Left renal cortex interstitium (tissue), 4 donors: ENCODE measurements at regions not wholly inside any gene's neighbourhood (a gene's known extent, or its start where the extent isn't known, plus 50 kb on each side); places are given as distances from the start of the nearest gene placed in this dataset.
"Not testable (repeated sequence)": the region's sequence is repeated elsewhere in the genome, so short reads cannot be mapped to it uniquely, and the experiment has no call there.

ENCODE experiments used
- DNase-seq, 4 donors: peaks; one replicate each; pipeline ENCODE4 v3.0.0-alpha.2; 2013; ENCODE audit warnings: low read depth in 4 of 4, low spot score in 2 of 4, missing footprints in 1 of 4

- no peak for DNase-seq
These were observed 98.3 kb downstream of the SOD2 start for GRCh38 chr6:159594750-159595117.

DNA sequence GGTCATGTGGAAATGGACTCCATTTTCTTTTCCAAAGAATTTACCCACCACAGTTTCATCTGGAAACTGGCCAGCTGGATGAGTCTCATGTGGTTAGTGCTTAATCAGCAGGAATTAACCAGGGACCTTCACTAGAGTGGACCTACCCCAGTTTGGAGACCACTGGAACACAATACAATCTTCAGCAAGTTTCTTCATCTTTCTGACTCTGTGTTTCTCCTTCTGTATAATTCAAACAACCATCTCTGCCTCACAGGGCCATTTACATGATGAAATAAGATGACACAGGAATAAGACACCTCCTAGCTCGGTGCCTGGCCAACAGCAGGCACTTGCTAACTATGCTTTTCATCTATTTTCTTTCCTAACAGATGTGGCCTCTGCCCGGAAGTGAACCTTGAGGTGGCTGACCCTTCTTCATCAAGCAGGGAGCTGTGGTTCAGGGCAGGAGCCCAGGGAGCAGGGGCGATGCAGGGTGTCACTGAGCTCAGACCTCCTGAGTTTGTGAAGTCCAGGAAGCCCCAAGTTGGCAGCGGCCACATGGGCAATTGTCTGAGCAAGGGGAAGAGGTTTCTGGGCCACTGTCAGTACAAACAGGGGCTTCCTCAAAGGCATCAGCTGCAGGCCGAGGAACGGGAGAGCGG, 98.8 kb downstream of the SOD2 start:
- no peak for DNase-seq

- no peak for DNase-seq
These were observed 102.2 kb downstream of the SOD2 start for GRCh38 chr6:159590835-159591234.

DNA sequence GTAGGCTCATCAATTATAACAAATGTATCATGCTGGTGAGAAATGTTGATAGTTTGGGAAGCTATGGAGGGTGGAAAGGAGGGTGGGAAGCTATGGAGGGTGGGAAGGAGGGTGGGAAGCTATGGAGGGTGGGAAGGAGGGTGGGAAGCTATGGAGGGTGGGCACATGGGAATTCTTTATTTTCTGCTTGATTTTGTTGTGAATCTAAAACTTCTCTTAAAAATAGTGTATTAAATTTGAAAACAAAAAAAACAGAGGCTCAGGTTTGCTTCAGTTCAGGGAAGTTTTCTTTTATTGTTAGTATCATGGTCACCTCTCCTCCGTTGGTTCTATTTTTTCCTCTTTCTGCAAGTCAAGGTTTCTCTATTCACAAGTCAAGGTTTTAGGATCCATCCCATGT, 106.4 kb downstream of the SOD2 start:
- no peak for DNase-seq

DNA sequence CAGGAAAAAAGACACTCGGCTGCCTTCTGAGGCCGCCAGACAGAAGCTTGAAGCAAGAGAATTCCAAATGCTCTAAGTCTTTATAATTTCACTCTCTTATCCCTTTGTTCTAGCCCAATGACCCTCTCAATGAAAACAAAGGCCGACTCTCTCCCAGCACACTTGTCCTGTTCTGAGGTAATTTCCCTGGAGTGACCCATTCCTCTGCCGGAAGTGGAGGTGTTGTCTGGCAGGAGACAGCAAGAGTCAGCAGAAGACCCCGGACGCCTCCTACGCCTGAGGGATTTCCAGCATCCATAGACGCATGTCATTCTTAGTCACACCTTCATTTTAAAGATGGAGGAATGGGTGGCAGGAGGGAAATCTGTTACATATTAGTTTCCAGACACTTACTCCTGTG, 110.3 kb downstream of the SOD2 start:
- no peak for DNase-seq

DNA sequence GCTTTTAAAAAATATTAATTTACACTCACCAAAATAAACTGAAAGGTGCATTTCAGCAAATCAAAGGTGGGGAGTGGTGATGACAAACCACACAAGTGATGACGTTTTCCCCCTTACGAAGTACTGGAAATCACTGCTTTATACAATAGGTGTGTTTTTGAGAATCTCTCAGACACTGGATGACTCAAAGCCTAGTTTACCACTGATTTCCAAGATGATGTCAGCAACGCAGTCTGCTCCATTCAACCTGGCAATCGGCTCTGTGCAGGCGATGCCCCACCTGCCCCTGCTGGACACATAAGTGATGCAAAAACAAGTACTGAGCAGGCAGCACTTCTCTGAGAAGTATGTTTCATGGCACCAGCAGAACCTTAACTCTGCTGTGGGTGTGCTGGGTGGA, 114.4 kb downstream of the SOD2 start:
- no peak for DNase-seq

DNA sequence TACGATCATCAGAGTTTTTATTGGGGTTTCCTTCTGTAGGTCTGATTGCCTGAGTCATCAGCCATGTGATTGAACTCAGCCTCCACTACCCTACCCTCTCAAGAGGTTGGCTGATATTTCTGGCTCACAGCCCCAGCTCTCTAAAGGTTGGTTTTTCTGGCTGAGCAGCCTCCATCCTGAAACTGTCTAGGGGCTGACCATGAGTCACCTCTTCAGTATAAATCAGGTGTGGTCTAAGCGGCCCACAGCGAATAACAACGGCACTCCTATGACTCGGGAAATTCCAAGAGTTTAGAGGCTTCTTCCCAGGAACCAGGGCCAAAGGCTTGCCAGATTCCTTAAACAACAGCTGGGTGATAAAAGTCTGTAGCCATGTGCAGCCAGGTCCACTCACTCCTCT, 115.5 kb downstream of the SOD2 start:
- no peak for DNase-seq

DNA sequence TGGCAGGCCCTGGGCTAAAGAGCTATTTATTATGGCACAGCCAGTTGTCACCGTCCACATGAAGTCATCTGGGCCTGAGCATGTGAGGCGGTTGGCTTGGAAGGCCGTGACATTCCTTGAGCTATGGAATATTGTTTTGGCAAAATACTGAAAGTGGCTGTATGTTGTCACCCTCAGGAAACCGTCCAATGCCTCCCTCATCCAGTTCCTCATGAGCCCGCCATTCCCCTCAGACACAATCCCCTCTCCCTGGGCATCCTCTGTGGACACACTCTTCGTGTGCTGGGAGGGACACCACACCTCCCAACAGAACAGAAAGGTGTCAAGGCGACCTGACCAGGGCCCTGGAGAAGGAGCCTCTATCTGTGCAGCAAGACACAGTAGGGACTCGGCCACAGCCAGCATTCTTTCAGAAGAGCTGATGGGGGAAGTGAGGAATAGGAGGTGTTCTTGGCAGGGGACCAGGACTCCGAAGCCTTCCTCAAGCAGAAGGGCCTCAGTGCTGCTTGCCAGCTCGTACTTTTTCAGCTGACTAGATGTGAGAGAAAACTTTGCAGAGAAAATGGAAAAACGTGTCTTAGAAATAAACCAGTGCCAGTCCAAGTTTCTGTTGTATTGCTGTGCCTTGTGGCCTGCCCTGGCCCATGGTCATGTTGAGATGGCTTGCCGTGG, 120.5 kb downstream of the SOD2 start:
- DNase-seq, result no peak

DNA sequence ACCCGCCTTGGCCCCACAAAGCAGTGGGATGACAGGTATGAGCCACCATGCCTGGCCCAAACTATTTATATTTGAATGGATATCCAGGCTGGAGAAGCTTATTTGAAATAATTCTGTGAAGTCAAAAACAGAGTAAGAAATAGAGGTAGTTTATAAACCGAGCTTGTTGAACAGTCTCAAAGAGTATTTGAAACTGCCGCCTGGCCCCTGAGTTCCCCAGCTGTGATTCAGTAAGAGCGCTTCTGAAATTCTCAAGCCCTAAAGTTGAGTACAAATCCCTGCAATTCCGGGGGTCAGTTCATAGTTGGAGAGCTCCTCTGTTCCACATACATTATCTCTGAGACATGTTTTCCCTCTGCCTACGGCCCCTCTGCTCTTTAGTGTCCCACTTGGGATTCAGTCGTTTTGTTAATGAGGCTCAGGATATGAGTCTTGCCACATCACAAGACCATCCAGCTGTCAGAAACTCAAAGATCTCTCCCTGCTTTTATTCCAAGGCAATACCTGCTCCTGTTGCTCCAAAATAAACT, 127.8 kb downstream of the SOD2 start:
- no peak for DNase-seq

DNA sequence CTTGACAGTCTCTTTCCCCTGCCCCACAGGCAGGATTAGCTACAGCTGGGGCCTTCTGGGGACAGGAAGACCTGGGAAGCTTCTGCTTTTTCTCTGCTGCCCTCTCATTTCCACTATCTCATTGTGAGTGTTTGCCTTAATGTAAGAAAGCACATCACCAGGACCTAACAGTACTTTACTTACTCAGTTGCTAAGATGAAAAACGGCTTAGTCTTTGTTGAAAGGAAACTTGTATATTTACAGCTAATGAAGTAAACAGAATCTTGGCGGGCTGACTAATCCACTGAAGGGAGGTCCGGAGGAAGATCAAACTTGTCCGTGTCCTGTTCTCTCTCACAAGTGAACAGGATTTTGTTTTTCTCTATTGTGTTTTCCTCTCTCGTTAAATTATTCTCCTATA, 128.6 kb downstream of the SOD2 start:
- DNase-seq, result no peak

DNA sequence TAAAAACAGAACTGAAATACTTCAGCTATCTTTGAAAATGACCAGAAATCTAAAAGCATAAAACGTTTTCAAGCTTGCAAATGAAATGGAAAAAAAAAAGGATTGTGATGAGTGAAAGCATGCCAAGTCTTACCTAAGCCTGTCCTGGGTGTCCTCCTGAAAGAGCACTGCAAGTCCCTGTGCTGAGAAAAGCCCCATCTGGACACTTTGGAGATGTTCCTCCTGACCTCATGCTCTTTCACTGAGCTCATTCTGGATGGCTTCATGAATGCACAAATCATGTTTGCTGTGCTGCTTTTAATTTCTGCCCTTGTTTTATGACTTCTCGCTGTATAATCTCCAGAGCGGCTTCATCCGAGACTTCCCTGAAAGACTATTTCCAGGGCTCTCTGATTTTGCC, 136.0 kb downstream of the SOD2 start:
- no peak for DNase-seq

- no peak for DNase-seq
These were observed 137.8 kb downstream of the SOD2 start for GRCh38 chr6:159555082-159555875.

DNA sequence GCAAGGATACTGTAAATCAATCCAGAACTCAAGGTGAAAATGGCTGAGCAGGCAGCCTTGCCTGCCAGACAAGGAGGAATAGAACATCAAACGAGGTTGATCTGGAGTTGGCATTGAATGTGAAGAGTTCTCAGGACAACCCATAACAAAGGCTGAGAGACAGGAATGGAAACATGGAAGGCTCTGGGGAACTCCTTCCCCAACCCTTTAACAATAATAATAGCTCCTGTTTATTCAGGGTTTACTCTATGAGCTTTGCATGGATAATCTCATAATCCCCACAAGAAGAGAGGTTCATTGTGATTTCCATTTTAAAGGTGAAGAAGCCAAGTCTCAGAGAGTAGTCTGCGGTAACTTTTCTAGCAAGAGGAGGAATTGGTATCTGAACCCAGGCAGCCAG, 151.7 kb downstream of the SOD2 start:
- DNase-seq, result no peak

- DNase-seq, result no peak
These were observed 152.2 kb downstream of the SOD2 start for GRCh38 chr6:159540883-159541282.

GRCh38 chr6:159540152-159540551, 152.9 kb downstream of the SOD2 start:
- no peak for DNase-seq

DNA sequence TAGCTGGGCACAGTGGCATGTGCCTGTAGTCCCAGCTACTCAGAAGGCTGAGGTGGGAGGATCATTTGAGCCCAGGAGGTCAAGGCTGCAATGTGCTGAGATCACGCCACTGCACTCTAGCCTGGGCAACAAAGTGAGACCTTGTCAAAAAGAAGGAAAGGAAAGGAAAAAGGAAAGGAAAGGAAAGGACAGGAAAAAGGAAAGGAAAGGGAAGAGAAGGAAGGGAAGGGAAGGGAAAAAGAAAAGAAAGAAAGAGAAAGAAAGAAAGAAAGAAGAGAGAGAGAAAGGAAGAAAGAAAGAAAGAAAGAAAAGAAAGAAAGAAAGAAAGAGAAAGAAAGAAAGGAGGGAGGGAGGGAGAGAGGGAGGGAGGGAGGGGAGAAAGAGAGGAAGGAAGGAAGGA, 155.0 kb downstream of the SOD2 start:
- not testable (repeated sequence) for DNase-seq

GRCh38 chr6:159535656-159536350, 157.2 kb downstream of the SOD2 start:
- DNase-seq, result no peak

GRCh38 chr6:159533568-159533967, 159.5 kb downstream of the SOD2 start:
- DNase-seq, result no peak

DNA sequence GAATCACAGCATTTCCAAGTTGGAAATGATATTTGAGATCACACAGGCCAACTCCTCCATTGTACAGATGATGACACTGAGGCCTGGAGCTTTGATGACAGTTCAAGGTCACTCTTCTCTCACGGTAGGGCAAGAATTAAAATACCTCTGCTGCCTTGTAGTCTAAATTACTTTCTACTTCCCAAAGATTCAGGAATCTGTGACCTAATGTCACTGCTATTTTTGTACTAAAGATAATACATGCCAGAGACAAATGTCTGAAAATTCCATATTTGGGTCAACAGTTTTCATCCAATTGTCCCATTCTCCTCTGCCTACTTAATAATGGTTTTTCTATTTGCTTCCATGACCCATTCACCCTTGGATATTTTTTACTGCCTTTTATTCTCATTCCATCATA, 160.0 kb downstream of the SOD2 start:
- DNase-seq, result no peak

- no peak for DNase-seq
These were observed 160.9 kb downstream of the SOD2 start for GRCh38 chr6:159532155-159532554.

DNA sequence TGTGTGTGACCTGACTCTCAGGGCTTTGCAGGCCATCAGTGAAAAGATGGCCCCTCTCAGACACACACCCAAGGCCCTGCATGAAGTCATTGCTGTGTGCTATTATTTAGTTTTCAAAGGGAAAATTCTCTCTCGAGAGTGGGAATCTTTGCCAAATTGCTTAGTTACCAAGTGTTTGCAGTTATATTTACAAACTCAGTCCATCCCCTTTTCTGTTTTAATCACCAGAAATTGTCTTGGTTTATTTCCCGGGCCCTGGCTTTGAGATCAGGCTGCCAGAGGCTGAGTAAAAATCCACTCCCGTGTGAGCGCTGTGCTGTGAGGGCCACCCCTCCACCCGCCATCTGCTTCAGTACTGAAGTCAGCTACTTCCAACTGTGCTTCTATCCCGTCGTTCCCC, 163.1 kb downstream of the SOD2 start:
- no peak for DNase-seq
